ENCODE measurements at regions not wholly inside any gene's neighbourhood (a gene's known extent, or its start where the extent isn't known, plus 50 kb on each side); places are given as distances from the start of the nearest gene placed in this dataset.
"Not testable (repeated sequence)": the region's sequence is repeated elsewhere in the genome, so short reads cannot be mapped to it uniquely, and the experiment has no call there.

- DNase-seq (ENCODE audit: low read depth in 2 of 2) = no peak
Measured at GRCh38 chr12:68509242-68509641, 101.5 kb upstream of the RAP1B start.

- DNase-seq (ENCODE audit: low read depth in 2 of 2) = no peak
Measured at GRCh38 chr12:68510397-68510796, 100.3 kb upstream of the RAP1B start.

- no peak for DNase-seq (ENCODE audit: low read depth in 2 of 2)
Measured at GRCh38 chr12:68514807-68515411, 95.8 kb upstream of the RAP1B start.

DNA sequence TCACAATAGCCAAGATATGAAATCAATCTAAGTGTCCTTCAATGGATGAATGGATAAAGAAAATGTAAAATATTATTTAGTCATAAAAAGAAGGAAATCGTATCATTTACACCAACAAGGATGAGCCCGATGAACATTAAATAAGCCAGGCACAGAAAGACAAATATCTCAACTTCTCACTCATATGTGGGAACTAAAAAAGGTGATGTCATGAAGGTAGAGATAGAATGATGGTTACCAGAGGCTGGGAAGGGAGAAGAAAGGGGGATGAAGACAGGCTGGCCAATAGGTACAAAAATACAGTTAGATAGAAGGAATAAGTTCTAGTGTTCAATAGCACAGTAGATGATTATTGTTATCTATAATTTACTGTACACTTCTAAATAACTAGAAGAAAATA is 94.9 kb upstream of the RAP1B start:
- no peak for DNase-seq (ENCODE audit: low read depth in 2 of 2)

GRCh38 chr12:68521321-68521839 is 89.3 kb upstream of the RAP1B start:
- no peak for DNase-seq (ENCODE audit: low read depth in 2 of 2)

DNA sequence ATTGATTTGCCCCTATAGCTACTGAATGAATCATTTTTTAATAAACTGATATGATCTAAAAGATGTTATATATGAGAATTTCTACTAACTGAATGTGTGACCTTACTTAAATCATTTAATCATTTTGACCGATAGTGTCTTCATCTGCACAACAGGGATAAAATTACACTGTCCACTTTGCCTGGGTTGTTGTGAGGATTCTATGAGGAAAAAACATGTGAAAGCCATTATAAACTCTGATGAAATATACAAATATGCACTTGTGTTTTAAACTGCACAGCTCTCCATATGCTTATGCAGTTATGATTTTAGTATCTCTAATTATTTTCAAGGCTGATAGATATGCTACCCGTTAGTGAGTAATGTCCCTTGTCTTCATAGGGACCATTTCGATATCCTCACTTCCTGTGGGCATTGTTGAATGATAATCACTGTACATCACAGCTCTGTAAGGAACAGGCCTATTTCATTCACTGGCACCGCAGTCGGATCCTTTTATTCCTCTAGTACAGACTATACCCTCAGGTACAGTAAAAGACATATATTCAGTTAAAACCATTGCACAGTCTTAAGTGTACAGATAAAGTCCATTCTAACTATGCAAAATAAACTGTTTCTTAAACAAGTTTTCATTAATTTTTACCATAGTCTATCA is 88.7 kb upstream of the RAP1B start:
- no peak for DNase-seq (ENCODE audit: low read depth in 2 of 2)

- DNase-seq (ENCODE audit: low read depth in 2 of 2) = no peak
Measured at GRCh38 chr12:68529466-68529865, 81.2 kb upstream of the RAP1B start.

DNA sequence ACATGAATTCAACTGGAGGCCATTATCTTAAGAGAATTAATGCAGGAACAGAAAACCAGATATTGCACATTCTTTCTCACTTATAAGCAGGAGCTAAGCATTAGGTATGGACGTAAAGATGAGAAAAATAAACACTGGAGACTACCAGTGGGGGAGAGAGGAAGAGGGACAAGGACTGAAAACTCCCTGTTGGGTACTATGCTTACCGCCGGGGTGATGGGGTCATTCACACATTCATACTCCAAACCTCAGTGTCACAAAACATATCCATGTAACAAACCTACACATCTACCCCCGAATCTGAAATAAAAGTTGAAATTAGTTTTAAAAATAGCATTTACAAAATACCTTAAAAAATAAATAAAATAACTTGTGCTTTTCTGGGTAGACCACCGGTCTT is 80.8 kb upstream of the RAP1B start:
- DNase-seq (ENCODE audit: low read depth in 2 of 2) = no peak

DNA sequence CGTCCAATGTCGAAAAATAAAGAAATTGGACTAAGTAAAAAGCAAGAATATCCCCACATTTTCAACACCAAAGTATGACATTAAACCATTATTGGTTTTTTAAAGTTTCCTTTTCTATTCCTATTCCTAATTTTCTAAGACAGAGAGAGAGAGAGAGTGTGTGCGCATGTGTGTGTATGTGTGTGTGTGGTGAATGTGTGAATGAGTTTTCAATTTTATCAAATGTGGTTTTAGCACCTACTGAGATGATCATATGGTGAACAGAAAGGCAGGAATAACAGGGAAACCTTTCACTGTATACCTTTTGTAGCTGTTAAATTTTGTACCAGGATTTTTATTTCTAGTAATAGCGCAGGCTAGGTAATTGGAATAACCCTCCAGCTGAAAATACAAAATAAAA is 80.4 kb upstream of the RAP1B start:
- no peak for DNase-seq (ENCODE audit: low read depth in 2 of 2)

DNA sequence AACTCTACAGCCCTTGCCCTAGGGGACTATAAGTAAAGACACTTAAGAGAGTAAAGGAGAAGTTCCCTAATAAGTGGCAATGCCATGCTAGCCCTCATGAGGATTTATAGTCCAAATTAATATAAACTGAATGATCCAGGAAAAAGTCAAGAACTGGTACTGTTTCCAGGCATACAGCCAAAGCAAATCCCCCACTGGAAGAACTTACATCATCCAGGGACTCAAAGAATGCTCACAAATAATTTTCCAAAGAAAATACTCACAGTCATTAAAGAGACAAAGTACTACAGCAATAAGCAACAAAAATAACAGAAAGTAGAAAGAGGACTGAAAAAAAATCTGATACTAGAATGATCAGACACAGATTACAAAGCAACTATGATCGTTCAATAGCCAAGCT is 79.7 kb upstream of the RAP1B start:
- DNase-seq (ENCODE audit: low read depth in 2 of 2) = no peak

DNA sequence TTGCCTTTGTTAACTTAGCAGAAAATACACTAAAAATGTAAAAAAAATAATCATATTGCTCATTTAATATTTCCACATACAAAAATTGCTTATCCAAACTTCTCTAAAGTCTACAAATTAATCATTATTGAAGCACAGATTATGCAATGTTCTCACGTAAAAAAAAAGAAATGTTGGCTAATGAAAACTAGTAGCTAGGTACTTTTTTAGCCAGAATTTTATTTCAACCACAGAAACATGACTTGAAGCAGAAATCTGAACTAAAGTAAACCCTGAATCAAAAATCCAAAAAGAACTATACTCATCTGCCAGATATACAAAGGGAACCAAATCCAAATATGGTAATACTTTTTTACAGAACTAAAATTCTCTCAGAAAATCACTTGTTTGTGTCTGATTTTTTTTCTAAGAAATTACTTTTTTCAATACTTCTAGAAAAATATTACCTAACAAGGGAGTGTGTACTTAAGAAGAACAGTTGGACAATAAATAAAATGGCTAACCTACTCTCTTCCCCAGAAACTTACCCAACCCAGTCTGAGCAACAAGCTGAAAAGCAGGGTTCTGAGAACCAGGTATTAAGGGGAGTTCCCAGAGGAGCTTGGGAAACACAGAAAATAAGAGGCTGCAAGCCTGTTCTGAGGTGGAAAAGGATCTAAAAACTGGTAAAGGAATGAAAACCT is 78.4 kb upstream of the RAP1B start:
- DNase-seq (ENCODE audit: low read depth in 2 of 2) = no peak

DNA sequence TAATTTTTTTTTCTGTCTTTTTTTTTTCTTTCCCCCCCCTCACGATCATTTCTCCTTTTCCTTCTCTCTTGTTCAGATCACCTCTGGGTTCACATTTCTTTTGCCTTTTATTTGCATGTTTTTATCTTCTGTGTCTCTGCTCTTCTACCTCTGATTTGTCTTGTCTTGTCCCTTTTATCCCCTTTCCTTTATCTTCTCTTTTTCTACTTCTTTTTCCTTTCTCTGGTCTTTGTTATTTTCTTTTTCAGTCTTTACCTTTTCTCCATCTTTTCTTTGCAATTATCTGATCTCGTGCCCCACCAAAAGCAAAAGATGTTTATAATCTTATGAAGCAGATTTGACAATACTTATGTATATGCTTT is 77.8 kb upstream of the RAP1B start:
- no peak for DNase-seq (ENCODE audit: low read depth in 2 of 2)

- no peak for DNase-seq (ENCODE audit: low read depth in 2 of 2)
Measured at GRCh38 chr12:68534108-68534507, 76.6 kb upstream of the RAP1B start.

- DNase-seq (ENCODE audit: low read depth in 2 of 2) = no peak
Measured at GRCh38 chr12:68536885-68537485, 73.7 kb upstream of the RAP1B start.

DNA sequence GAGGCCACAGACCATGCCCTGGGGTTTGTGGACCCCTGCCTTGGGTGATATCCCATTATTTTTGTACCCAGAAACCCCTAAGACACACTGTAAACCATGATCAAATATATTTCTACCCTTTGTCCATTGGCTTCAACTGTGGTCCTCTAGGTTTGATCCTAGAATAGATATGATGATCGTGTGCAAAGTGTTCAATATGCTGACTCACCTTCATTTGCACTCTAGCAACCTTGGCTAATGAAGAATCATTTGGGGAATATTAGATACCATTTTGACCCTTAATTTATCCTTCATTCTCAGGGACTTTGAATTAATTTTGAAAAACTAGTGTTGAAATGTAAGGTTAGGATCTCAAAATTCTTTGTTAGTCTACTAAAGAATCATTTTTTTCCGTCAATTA is 73.1 kb upstream of the RAP1B start:
- DNase-seq (ENCODE audit: low read depth in 2 of 2) = no peak

DNA sequence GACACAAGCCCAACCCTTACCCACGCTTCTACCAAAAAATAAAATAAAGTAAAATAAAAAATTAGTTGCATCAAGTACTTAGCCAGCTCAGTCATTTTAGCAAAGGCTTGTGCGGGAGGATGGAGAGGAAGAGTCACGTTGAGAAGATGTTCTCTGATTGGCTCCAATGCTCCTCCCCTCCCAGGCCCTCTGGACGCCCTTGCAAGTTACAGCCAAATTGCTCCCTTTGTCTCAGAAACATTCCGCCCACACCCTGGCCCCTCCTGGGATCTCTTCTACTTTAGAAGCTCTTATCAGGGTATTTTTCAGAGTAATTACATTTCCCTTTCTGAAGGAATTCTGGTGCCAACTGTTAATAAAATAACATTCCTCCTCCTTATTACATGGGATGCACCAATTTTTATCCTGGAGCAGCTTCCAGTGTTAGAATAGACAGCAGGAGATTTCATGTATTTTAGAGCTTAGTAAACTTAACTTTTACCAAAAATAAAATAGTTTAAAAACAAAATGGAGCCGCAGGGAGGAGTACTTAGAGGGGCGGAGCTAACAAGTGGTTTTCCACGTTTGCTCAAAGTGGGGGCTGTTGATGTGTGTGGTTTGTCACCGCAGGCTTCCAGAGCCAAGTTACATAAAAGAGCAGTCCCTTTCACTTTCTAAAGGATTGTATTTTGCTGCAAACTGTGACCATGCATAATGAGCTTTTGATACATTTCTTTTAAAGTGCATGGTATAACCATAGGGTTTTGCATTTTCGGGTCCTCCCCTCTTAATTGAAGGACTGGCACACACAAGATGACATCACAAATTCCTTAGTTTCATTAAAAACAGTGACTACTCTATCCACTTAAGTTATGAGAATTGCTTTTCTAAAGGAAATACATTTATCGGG is 71.7 kb upstream of the RAP1B start:
- no peak for DNase-seq (ENCODE audit: low read depth in 2 of 2)

DNA sequence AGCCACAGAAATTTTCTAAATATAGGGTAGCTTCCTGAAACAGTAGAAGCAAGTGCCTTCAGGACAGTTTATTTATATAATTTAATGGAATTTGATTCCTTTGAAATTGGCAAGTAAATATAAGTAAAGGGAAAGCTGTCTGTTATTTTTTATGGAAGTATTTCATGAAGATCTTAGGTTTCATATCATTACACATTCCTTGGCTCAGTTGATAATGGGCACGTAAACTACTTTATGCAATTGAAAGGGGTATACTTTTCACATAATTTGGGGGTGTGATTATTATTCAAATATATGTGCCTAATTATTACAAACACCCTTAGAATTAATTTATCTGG is 71.1 kb upstream of the RAP1B start:
- DNase-seq (ENCODE audit: low read depth in 2 of 2) = no peak

DNA sequence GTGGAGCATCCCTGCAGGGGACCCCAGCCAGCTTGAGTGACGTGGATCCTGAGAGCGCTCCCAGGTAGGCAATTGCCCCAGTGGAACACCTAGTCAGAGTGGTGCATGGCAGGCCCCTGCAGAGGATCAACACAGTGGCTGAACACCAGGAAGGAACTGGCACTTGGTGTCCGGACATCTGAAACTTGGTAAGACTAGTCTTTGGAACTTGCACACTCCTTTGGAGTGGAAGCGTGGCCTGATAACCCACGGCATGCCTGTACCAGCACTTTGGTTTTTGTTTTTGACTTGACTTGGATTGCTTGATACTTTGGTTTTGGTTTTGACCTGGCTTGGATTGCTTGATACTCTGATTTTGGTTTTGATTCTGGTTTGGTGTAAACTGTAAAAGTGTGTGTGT is 69.9 kb upstream of the RAP1B start:
- not testable (repeated sequence) for DNase-seq (ENCODE audit: low read depth in 2 of 2)

DNA sequence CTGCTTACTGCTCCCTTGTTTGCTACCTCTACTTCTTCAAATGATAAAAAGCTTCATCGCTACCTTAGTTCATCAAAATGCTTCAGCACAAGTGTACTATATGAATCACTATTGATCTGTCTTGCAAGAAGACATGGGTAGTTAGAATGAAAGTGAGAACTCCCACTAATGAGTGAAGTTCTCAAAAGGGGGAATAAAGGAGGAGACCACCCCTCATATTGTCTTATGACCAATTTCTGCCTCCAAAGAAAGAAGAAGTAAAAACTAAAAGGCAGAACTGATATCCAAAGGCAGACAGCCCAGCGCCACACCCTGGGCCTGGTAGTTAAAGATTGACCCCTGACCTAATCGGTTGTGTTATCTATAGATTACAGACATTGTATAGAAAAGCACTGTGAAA is 63.4 kb upstream of the RAP1B start:
- DNase-seq (ENCODE audit: low read depth in 2 of 2) = not testable (repeated sequence)

DNA sequence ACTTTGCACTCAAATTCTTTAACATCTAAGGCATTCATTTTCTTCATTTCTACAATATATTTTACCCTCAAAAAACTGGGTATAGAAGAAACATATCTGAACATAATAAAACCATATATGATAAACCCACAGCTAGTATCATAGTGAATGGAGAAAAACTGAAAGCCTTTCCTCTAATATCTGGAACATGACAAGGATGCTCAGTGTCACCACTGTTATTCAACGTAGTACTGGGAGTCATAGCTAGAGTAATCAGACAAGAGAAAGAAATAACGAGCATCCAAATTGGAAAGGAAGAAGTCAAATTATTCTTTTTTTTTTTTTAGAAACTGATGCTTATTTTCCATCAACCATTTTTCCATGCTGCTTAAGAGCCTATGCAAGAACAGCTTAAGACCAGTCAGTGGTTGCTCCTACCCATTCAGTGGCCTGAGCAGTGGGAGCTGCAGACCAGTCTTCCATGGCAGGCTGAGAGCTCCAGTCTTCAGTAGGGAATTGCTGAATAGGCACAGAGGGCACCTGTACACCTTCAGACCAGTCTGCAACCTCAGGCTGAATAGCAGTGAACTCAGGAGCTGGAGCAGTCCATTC is 58.0 kb upstream of the RAP1B start:
- not testable (repeated sequence) for DNase-seq (ENCODE audit: low read depth in 2 of 2)

- DNase-seq (ENCODE audit: low read depth in 2 of 2) = no peak
Measured at GRCh38 chr12:68557011-68557730, 53.5 kb upstream of the RAP1B start.
